Esophagus squamous epithelium (tissue), 5 donors: ENCODE measurements at regions not wholly inside any gene's neighbourhood (a gene's known extent, or its start where the extent isn't known, plus 50 kb on each side); places are given as distances from the start of the nearest gene placed in this dataset.
A peak's percentile ranks its signal among the peaks of the same experiment; 100 is the strongest.

Source experiments
- DNase-seq: peaks from one replicate; lab custom pipeline; 2025; lab: John Stamatoyannopoulos, UW
- H3K27ac ChIP-seq, 4 donors: fragments of 200-600 bp; sonication (generic); one replicate each; pipeline ENCODE4 v1.5.1; 2016 to 2019; ENCODE audit warnings: mild to moderate bottlenecking in 1 of 4
- H3K27me3 ChIP-seq, 4 donors: fragments of 200-600 bp; sonication (generic); 1 replicate in 3 of 4; 2 replicates in 1 of 4; pipeline versions ENCODE4 v1.5.1 to v1.6.0; 2017 to 2021; ENCODE audit warnings: antibody characterized with exemption in 1 of 4
- H3K36me3 ChIP-seq, 3 donors: fragments of 200-600 bp; sonication (generic); one replicate each; pipeline ENCODE4 v1.5.1; 2016 to 2019
- H3K4me1 ChIP-seq, 3 donors: fragments of 200-600 bp; sonication (generic); one replicate each; pipeline ENCODE4 v1.5.1; 2017 to 2019
- H3K4me3 ChIP-seq, 4 donors: fragments of 200-600 bp; sonication (generic); 1 replicate in 3 of 4; 2 replicates in 1 of 4; pipeline ENCODE4 v1.5.1; 2016 to 2019; ENCODE audit warnings: mild to moderate bottlenecking in 2 of 4, moderate library complexity in 1 of 4
- H3K9me3 ChIP-seq, 3 donors: fragments of 200-600 bp; sonication (generic); one replicate each; pipeline ENCODE4 v1.5.1; 2016 to 2019
- CTCF ChIP-seq, 6 experiments: fragments of 450-650 bp in 4 of 6; fragments of 200-600 bp in 2 of 6; sonication (generic) in 2 of 6; IDR thresholded peaks; one replicate each; pipeline ENCODE4 v1.5.1; 2016 to 2019; ENCODE audit warnings: antibody characterized with exemption in 6 of 6, mild to moderate bottlenecking in 4 of 6, moderate library complexity in 4 of 6
- POLR2A ChIP-seq, 4 donors: fragments of 450-650 bp; IDR thresholded peaks; one replicate each; pipeline ENCODE4 v1.6.1; 2017; ENCODE audit warnings: antibody characterized with exemption in 4 of 4, mild to moderate bottlenecking in 4 of 4, moderate library complexity in 3 of 4
- WGBS, 2 donors: methylation state at CpG; one replicate each; pipeline ENCODE4 v1.1.5; 2018; 5-methylcytosine and 5-hydroxymethylcytosine counted together
- intact Hi-C: fragments of 100-400 bp; cut with DNase I; formaldehyde crosslinking; loops from one replicate; pipeline ENCODE4 v1.15.0; 2022
- donor health status: DM: yes; HTN: yes; CAD: no.

GRCh38 chr12:105929192-105929591 lies 209.6 kb downstream of the NUAK1 start:
- peak overlapping the region in 1 of 4 donors; percentile 31 for H3K27ac ChIP-seq
- intact Hi-C loops = no loop called here
- no peaks in the 10 kb centered on the region for H3K36me3 ChIP-seq
- no peak for TF ChIP-seq CTCF (IDR thresholded peaks at IDR 0.05)
- TF ChIP-seq POLR2A (IDR thresholded peaks at IDR 0.05) = no peak
- H3K9me3 ChIP-seq = no peaks in the 10 kb centered on the region
- H3K27me3 ChIP-seq = no peaks in the 10 kb centered on the region
- H3K4me1 ChIP-seq = peaks cover 4 to 42% (median 5%) of the 10 kb centered on the region in 3 donors
- 78 to 92% methylated on average over 1 of the region's 1 CpG for WGBS, 2 donors
- H3K4me3 ChIP-seq = no peak overlapping the region
- no peak for DNase-seq

GRCh38 chr12:105930557-105931503 lies 207.9 kb downstream of the NUAK1 start:
- DNase-seq = no peak
- H3K36me3 ChIP-seq = no peaks in the 10 kb centered on the region
- TF ChIP-seq CTCF (IDR thresholded peaks at IDR 0.05) (no peak), POLR2A (IDR thresholded peaks at IDR 0.05) (no peak)
- H3K9me3 ChIP-seq = no peaks in the 10 kb centered on the region
- WGBS, 2 donors = 86 to 93% methylated on average over 9 to 10 of the region's 10 CpGs
- no peak overlapping the region for H3K27ac ChIP-seq
- intact Hi-C loops = no loop called here
- H3K27me3 ChIP-seq = no peaks in the 10 kb centered on the region
- peaks cover 4 to 52% (median 9%) of the 10 kb centered on the region in 3 donors for H3K4me1 ChIP-seq
- H3K4me3 ChIP-seq = no peak overlapping the region

GRCh38 chr12:105931762-105932570 lies 206.8 kb downstream of the NUAK1 start:
- H3K27ac ChIP-seq = no peak overlapping the region
- no peaks in the 10 kb centered on the region for H3K27me3 ChIP-seq
- peaks cover 4 to 59% (median 9%) of the 10 kb centered on the region in 3 donors for H3K4me1 ChIP-seq
- H3K36me3 ChIP-seq = no peaks in the 10 kb centered on the region
- TF ChIP-seq POLR2A (IDR thresholded peaks at IDR 0.05) (no peak), CTCF (IDR thresholded peaks at IDR 0.05) (no peak)
- no peaks in the 10 kb centered on the region for H3K9me3 ChIP-seq
- WGBS, 2 donors = 56 to 71% methylated on average over 9 to 14 of the region's 15 CpGs
- DNase-seq = no peak
- intact Hi-C loops = no loop called here
- H3K4me3 ChIP-seq = no peak overlapping the region

GRCh38 chr12:105933671-105934665 lies 204.8 kb downstream of the NUAK1 start:
- intact Hi-C loops = no loop called here
- Histone ChIP-seq H3K27ac (peak overlapping the region in 2 of 4 donors; percentile 17 to 18), H3K4me3 (peak overlapping the region in 1 of 4 donors; percentile 0), H3K27me3 (no peaks in the 10 kb centered on the region), H3K36me3 (no peaks in the 10 kb centered on the region), H3K4me1 (peaks cover 4 to 51% (median 9%) of the 10 kb centered on the region in 3 donors), H3K9me3 (no peaks in the 10 kb centered on the region)
- DNase-seq = no peak
- TF ChIP-seq CTCF (IDR thresholded peaks at IDR 0.05) (no peak), POLR2A (IDR thresholded peaks at IDR 0.05) (no peak)
- WGBS, 2 donors = 25 to 38% methylated on average over 10 to 13 of the region's 13 CpGs
